ENCODE measurements at regions not wholly inside any gene's neighbourhood (a gene's known extent, or its start where the extent isn't known, plus 50 kb on each side); places are given as distances from the start of the nearest gene placed in this dataset.

DNA sequence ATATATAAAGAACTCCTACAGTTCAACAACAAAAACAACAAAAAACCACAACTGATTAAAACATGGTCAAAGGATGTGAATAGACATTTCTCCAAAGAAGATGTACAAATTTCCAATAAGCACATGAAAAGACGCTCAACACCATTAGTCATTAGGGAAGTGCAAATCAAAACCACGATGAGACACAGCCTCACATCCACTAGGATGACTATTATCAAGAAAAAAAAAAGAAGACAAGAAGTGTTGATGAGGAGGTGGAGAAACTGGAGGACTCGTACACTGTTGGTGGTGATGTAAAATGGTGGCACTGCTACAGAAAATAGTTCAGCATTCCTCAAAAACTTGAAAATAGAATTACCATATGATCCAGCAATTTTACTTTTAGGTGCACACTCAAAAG, 61.0 kb upstream of the SOX1 start:
- no peaks in the 10 kb centered on the region for H3K36me3 ChIP-seq (replicated peaks in 1 of 2; ENCODE audit: control extremely low read depth in 1 of 2, control insufficient read depth in 1 of 2, extremely low read depth in 1 of 2, insufficient read depth in 2 of 2, low read length in 1 of 2)
- ATAC-seq (ENCODE audit: low read depth): no peak
- no peak overlapping the region for H2AFZ ChIP-seq (ENCODE audit: insufficient read depth, low read depth, low read length, poor library complexity, severe bottlenecking)
- peaks cover 7% of the 10 kb centered on the region for H3K27me3 Mint-ChIP-seq
- H3K4me3 ChIP-seq (ENCODE audit: control extremely low read depth in 1 of 5, extremely low read depth in 1 of 5, insufficient read depth in 1 of 5, low read depth in 2 of 5, low read length in 4 of 5): no peak overlapping the region
- intact Hi-C loops (cut with micrococcal nuclease): no loop called here
- peaks cover 10% of the 10 kb centered on the region for H3K9me3 Mint-ChIP-seq (ENCODE audit: insufficient read depth)
- no CpG with 5 or more reads among the region's 3 CpGs for WGBS (ENCODE audit: insufficient coverage)
- DNase-seq: no peak
- H3K4me1 ChIP-seq (ENCODE audit: control insufficient read depth in 2 of 2, insufficient read depth in 2 of 2, low read length in 2 of 2): no peaks in the 10 kb centered on the region
- no peaks in the 10 kb centered on the region for H3K27me3 ChIP-seq (replicated peaks in 1 of 4; ENCODE audit: control extremely low read depth in 1 of 4, control insufficient read depth in 3 of 4, insufficient read depth in 4 of 4, low read length in 3 of 4)
- no peak overlapping the region for H3K4me3 Mint-ChIP-seq
- H3K79me2 ChIP-seq (ENCODE audit: control insufficient read depth, insufficient read depth, low read length): no peaks in the 10 kb centered on the region
- H3K4me2 ChIP-seq (replicated peaks; ENCODE audit: low read depth, low read length, poor library complexity, severe bottlenecking): no peak overlapping the region
- no peak for TF ChIP-seq EZH2 (IDR thresholded peaks at IDR 0.05; ENCODE audit: borderline replicate concordance, insufficient read depth, low read depth, low read length, poor library complexity, severe bottlenecking)
- TF ChIP-seq, protein P1, sequence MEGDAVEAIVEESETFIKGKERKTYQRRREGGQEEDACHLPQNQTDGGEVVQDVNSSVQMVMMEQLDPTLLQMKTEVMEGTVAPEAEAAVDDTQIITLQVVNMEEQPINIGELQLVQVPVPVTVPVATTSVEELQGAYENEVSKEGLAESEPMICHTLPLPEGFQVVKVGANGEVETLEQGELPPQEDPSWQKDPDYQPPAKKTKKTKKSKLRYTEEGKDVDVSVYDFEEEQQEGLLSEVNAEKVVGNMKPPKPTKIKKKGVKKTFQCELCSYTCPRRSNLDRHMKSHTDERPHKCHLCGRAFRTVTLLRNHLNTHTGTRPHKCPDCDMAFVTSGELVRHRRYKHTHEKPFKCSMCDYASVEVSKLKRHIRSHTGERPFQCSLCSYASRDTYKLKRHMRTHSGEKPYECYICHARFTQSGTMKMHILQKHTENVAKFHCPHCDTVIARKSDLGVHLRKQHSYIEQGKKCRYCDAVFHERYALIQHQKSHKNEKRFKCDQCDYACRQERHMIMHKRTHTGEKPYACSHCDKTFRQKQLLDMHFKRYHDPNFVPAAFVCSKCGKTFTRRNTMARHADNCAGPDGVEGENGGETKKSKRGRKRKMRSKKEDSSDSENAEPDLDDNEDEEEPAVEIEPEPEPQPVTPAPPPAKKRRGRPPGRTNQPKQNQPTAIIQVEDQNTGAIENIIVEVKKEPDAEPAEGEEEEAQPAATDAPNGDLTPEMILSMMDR (IDR thresholded peaks at IDR 0.05): no peak
- H3K27ac Mint-ChIP-seq: no peak overlapping the region
- H3K9ac ChIP-seq (ENCODE audit: low read length): no peak overlapping the region
- peaks cover 0 to 23% (median 0%) of the 10 kb centered on the region in 3 donors for H3K9me3 ChIP-seq (ENCODE audit: control extremely low read depth in 1 of 3, control insufficient read depth in 2 of 3, insufficient read depth in 1 of 3, low read length in 2 of 3)
- ChIA-PET POLR2A (no interaction called here), CTCF (no interaction called here)
- H3K4me1 Mint-ChIP-seq: no peaks in the 10 kb centered on the region
- no peaks in the 10 kb centered on the region for H4K20me1 ChIP-seq (ENCODE audit: control insufficient read depth, insufficient read depth, low read length, poor library complexity, severe bottlenecking)
- no peak overlapping the region for H3K27ac ChIP-seq (ENCODE audit: low read length in 2 of 2)

DNA sequence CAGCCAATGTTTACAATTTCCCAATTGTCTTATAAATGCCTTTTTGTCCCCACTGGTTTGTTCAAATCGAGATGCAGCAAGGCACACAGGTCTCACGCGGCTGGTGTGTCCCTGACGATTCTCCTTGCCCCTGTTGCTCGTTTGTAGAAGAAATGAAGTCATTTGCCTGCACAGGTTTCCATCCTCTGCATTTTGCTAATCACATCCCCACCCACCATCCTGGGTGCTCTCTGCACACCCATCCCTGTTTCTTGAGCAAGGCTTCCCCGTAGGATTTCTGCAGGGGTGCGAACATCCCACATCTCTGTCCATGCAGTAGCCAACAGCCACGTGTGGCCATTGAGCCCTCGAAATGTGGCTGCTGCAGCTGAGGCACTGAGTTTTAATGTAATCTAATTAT, 59.8 kb upstream of the SOX1 start:
- intact Hi-C loops (cut with micrococcal nuclease): no loop called here
- CTCF ChIA-PET: no interaction called here
- no peak overlapping the region for H3K4me2 ChIP-seq (replicated peaks; ENCODE audit: low read depth, low read length, poor library complexity, severe bottlenecking)
- H3K9me3 ChIP-seq (ENCODE audit: control extremely low read depth in 1 of 3, control insufficient read depth in 2 of 3, insufficient read depth in 1 of 3, low read length in 2 of 3): peaks cover 0 to 28% (median 0%) of the 10 kb centered on the region in 3 donors
- 94% methylated on average over 6 of the region's 9 CpGs for WGBS (ENCODE audit: insufficient coverage)
- Mint-ChIP-seq H3K27ac (no peak overlapping the region), H3K27me3 (peaks cover 7% of the 10 kb centered on the region), H3K9me3 (ENCODE audit: insufficient read depth) (peaks cover 10% of the 10 kb centered on the region), H3K4me1 (no peaks in the 10 kb centered on the region), H3K4me3 (no peak overlapping the region)
- H4K20me1 ChIP-seq (ENCODE audit: control insufficient read depth, insufficient read depth, low read length, poor library complexity, severe bottlenecking): no peaks in the 10 kb centered on the region
- no peak overlapping the region for H3K27ac ChIP-seq (ENCODE audit: low read length in 2 of 2)
- ATAC-seq (ENCODE audit: low read depth) (no peak), DNase-seq (no peak)
- H3K4me1 ChIP-seq (ENCODE audit: control insufficient read depth in 2 of 2, insufficient read depth in 2 of 2, low read length in 2 of 2): no peaks in the 10 kb centered on the region
- no peak overlapping the region for H3K9ac ChIP-seq (ENCODE audit: low read length)
- TF ChIP-seq, protein P1 (IDR thresholded peaks at IDR 0.05): no peak
- no peak for TF ChIP-seq EZH2 (IDR thresholded peaks at IDR 0.05; ENCODE audit: borderline replicate concordance, insufficient read depth, low read depth, low read length, poor library complexity, severe bottlenecking)
- POLR2A ChIA-PET: no interaction called here
- no peaks in the 10 kb centered on the region for H3K79me2 ChIP-seq (ENCODE audit: control insufficient read depth, insufficient read depth, low read length)
- no peak overlapping the region for H2AFZ ChIP-seq (ENCODE audit: insufficient read depth, low read depth, low read length, poor library complexity, severe bottlenecking)
- no peaks in the 10 kb centered on the region for H3K36me3 ChIP-seq (replicated peaks in 1 of 2; ENCODE audit: control extremely low read depth in 1 of 2, control insufficient read depth in 1 of 2, extremely low read depth in 1 of 2, insufficient read depth in 2 of 2, low read length in 1 of 2)
- H3K27me3 ChIP-seq (replicated peaks in 1 of 4; ENCODE audit: control extremely low read depth in 1 of 4, control insufficient read depth in 3 of 4, insufficient read depth in 4 of 4, low read length in 3 of 4): no peaks in the 10 kb centered on the region
- no peak overlapping the region for H3K4me3 ChIP-seq (ENCODE audit: control extremely low read depth in 1 of 5, extremely low read depth in 1 of 5, insufficient read depth in 1 of 5, low read depth in 2 of 5, low read length in 4 of 5)

Data from B cell (primary cell).